Activated CD4-positive, alpha-beta T cell treated with anti-CD3 and anti-CD28 coated beads for 48 hours (primary cell): ENCODE measurements at regions not wholly inside any gene's neighbourhood (a gene's known extent, or its start where the extent isn't known, plus 50 kb on each side); places are given as distances from the start of the nearest gene placed in this dataset.

ENCODE experiments used
- DNase-seq: peaks from one replicate; pipeline ENCODE4 v3.0.0-alpha.2; 2020

- DNase-seq: peak; percentile 20
Observed at GRCh38 chr17:6373599-6373998, 61.3 kb downstream of the AIPL1 start.

DNA sequence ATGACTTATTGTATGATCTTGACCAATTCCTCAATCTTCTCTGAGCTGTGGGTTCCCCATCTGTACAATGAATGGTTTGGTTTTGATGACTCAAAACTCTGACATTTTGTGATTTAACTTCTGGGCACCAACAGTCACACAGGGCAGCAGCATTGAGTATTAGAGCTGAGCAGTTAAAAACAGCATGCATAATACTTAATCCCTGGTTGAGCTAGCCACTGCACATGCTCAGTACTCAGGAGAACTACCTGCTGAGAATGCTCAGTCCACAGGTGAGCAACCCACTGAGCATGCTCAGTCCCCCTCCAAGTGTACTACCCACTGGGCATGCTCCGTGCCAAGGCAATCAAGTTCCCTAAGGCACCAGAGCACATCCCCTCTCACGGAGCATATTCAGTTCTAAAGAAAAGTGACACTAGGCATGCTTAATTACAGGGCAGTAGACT is 68.7 kb downstream of the AIPL1 start:
- DNase-seq: no peak

GRCh38 chr17:6365200-6365943 is 69.5 kb downstream of the AIPL1 start:
- DNase-seq: no peak

GRCh38 chr17:6361733-6362132 is 73.2 kb downstream of the AIPL1 start:
- no peak for DNase-seq

DNA sequence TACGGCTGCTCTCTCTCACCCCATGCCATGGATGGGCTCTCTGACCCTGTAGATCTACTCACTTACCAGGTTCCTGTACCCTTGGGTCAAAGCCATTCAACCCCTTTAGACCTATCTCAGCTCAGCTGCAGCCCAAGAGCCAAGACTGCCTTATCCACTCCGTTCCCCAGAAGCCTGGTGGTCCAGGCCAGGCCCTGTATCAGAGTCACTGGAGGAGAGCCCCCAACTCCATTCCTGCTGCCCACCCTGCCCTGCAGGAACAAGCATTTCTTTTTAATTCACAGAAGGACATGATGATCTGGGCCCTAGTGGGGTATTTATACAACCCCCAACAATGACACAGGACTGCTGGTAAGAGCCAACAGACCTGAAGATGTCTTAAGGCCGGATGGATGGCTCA is 76.8 kb downstream of the AIPL1 start:
- no peak for DNase-seq

GRCh38 chr17:6356562-6356961 is 78.4 kb downstream of the AIPL1 start:
- no peak for DNase-seq

DNA sequence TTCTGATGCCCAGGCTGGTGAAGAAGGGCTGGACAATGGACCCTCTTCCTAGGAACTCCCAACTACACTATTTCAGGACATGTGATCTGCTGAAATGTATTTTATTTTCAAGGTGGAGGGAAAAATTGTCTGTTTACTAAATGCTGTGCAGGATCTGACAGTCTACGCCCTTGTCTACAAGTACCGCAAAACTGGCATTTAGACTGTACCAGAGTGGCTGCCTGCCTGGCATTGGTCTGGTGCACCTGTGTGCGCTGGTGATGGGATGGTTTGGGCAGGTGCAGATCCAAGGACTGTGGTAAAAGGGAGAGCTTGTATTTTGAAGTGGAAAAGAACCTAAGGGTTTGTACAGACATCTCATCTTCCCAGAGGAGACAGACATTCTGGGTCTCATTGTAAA is 79.7 kb downstream of the AIPL1 start:
- no peak for DNase-seq

- no peak for DNase-seq
Observed at GRCh38 chr17:6352801-6353560, 81.9 kb downstream of the AIPL1 start.

DNA sequence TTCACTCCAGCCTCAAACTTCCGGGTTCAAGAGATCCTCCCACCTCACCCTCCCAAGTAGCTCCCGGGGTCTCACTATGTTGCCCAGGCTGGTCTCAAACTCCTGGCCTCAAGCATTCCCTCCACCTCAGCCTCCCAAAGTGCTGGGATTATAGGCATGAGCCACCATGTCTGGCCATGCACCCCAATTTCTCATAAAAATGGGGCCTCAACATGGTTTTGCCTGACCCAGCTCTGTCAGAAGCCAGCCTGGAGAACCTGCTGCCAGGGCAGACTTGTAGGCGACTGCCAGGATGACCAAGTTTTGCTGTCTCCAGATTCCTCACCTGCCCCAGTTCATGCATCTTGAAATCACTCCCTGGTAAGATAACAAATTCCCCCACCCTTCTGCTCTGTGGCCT is 82.9 kb downstream of the AIPL1 start:
- no peak for DNase-seq

DNA sequence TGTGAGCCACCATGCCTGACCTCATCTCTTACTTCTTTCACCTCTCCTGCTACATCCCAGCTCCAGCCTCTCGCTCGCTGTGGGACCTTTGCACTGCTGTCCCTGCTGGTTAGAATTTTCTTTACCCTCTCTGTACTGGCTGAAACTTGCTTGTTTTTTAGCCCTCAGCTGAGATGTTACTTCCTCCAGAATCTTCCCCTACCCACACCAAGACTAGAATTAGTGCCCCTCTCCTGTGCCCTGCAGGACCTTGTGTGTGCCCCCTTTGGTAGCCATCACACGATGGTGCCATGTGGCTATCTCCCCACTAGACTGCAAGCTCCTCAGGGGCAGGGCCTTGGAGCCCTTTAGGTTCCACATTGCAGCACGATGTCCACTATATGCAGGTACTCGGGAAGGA is 84.1 kb downstream of the AIPL1 start:
- DNase-seq: no peak

- no peak for DNase-seq
Observed at GRCh38 chr17:6348891-6349290, 86.0 kb downstream of the AIPL1 start.

GRCh38 chr17:6347776-6348175 is 87.1 kb downstream of the AIPL1 start:
- DNase-seq: no peak

DNA sequence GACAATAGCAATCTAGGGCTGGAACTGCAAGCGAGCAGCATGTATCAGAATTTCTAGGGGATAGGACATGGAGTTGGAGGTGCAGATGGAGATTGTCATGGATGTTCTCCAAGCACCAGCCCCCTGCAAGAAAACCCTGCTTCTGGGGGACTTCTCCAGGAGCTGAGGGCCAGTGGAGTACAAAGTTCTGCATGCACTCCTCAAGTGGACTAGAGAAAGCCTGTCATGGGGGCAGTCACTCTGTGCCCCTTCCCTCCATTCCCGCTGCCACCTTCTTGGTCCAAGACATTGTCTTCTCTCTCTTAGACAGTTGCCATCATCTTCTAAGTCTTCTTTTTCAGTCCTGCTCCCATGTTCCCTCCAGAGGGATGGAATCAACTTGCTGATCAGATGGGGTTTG is 87.9 kb downstream of the AIPL1 start:
- no peak for DNase-seq

DNA sequence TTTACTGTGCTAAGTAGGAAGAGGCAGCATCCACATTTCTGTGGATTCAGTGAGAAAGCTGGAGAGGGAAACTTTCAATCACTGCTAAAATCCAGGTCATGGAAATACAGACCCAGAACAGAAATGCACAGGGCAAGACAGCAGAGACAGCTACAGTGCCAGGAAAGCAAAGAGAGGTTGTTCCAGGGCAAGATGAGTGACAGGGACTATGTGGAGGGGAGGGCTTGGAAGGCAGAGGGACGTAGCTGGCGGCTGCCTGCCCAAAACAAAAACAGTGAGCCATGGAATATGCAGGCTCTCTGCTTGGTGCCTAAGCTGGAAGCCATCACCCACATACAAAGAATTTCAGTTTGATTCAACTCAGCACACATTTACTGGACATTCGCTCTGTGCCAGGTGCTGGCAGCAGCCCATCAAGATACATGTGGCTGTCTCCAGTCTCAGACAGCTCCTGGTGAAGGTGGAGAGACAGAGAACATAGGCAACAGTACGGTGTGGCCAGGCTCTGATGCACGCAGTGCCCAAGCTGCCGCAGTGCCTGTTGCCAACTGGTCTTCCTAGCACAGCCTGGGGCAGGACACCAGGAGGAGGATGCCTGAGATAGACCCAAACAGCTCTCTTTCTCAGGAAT is 88.7 kb downstream of the AIPL1 start:
- no peak for DNase-seq

DNA sequence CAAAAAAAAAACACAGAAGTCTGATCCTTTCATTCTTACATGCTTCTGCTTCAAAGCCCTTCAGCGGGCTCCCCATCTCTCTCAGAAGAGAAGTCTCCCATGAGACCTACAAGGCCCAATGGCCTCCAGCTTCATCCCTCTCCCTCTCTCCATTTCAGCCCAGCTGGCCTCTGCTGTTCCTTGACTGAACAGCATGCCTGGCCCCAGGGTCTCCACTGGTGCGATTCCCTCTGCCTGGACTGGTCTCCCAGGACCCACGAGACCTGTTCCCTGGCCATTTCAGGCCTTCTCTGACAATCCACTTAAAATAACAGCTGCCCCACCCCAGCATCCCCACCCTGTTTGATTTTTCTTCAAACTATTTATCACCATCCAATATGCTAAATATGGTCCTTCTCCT is 91.2 kb downstream of the AIPL1 start:
- DNase-seq: no peak

DNA sequence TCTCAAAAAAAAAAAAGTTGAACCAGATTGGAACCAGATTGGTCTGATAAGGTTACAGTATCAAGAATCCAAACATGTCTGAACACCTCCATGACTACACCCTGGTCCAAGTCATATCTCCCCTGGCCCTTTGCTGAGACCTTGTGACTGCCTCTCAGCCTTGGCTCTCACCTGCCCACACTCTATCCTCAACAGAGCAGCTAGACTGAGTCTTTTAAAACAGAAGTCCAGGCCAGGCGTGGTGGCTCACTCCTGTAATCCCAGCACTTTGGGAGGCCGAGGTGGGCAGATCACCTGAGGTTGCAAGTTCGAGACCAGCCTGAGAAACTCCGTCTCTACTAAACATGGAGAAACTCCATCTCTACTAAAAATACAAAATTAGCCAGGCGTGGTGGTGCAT is 91.7 kb downstream of the AIPL1 start:
- no peak for DNase-seq

DNA sequence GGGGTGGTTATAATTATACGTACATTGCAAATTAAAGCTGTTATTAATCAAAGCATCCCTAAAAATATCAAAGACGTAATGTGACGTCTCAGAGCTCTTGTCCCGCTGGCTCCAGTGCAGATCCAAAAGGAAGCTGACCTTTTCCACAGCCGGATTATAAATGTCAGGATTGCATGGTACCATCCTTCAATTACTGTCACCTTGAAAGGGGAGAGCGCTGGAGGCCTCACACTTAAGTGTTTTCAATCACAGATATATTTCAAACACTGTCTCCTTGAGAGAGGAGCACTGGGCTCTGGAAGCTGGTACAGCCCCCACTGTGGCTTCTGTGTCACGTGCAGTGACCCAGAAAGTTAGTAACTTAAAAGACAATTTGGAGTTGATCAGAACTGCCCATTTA is 94.2 kb downstream of the AIPL1 start:
- DNase-seq: no peak

GRCh38 chr17:6334386-6334785 is 100.5 kb downstream of the AIPL1 start:
- no peak for DNase-seq

- DNase-seq: no peak
Observed at GRCh38 chr17:6330936-6331335, 104.0 kb downstream of the AIPL1 start.

- no peak for DNase-seq
Observed at GRCh38 chr17:6328279-6328678, 106.6 kb downstream of the AIPL1 start.

- peak; percentile 5 for DNase-seq
Observed at GRCh38 chr17:6327007-6327406, 107.9 kb downstream of the AIPL1 start.

- no peak for DNase-seq
Observed at GRCh38 chr17:6326483-6326882, 108.4 kb downstream of the AIPL1 start.

DNA sequence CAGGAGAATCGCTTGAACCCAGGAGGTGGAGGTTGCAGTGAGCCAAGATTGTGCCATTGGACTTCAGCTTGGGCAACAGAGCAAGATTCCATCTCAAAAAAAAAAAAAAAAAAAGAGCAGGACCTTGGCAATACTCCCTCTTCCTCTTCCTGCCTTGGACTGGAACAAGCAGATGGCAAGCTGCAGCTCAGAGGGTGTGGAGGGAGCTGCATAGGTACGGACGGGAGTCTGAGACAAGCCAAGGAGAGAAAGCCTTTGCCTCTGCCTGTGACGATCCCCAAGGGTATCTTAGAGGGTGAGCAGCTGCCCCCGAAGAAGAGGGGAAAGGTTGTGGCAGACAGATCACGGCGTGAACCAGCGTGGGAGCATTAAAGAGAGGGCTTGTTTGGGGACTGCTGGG is 109.2 kb downstream of the AIPL1 start:
- DNase-seq: no peak

DNA sequence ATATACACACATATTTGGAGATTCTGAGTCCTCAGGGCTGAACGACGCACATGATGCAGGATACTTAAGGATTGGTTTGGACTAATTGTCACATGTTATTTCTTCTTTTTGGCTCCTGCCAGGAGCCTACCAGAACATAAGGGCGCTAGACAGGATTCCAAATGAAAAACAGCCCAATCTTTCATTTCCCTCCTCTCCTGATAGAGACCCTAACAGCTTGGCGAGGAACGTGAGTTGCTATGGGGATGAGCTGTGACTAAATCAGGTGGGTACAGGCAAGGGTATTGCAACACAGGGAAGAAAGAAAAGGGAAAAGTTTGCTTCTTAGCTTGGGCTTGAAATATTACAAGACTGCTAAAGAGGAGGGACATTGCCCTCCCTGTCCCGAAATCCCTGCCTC is 109.9 kb downstream of the AIPL1 start:
- no peak for DNase-seq
